Breast epithelium (tissue), 4 donors: ENCODE measurements at regions not wholly inside any gene's neighbourhood (a gene's known extent, or its start where the extent isn't known, plus 50 kb on each side); places are given as distances from the start of the nearest gene placed in this dataset.

Source experiments
- DNase-seq, 2 donors: peaks; one replicate each; pipeline ENCODE4 v3.0.0-alpha.2; 2019; ENCODE audit warnings: low spot score in 2 of 2
- H3K27ac ChIP-seq, 2 donors: fragments of 200-600 bp; sonication (generic) in 1 of 2; one replicate each; pipeline ENCODE4 v1.5.1; 2016 to 2019; ENCODE audit warnings: mild to moderate bottlenecking in 1 of 2
- H3K27me3 ChIP-seq, 2 donors: fragments of 200-600 bp; sonication (generic) in 1 of 2; one replicate each; pipeline versions ENCODE4 v1.5.1 to v1.6.0; 2017 to 2019; ENCODE audit warnings: control low read depth in 1 of 2, mild to moderate bottlenecking in 1 of 2
- H3K36me3 ChIP-seq: fragments of 200-600 bp; one replicate; pipeline ENCODE4 v1.5.1; 2019
- H3K4me1 ChIP-seq, 2 donors: fragments of 200-600 bp; sonication (generic); one replicate each; pipeline ENCODE4 v1.5.1; 2016 to 2019; ENCODE audit warnings: control low read depth in 1 of 2
- H3K4me3 ChIP-seq, 3 donors: fragments of 200-600 bp; sonication (generic); 1 replicate in 2 of 3; 2 replicates in 1 of 3; pipeline ENCODE4 v1.5.1; 2016 to 2019; ENCODE audit warnings: mild to moderate bottlenecking in 3 of 3, moderate library complexity in 2 of 3
- H3K9me3 ChIP-seq, 2 donors: fragments of 200-600 bp; sonication (generic) in 1 of 2; one replicate each; pipeline ENCODE4 v1.5.1; 2016 to 2019; ENCODE audit warnings: control low read depth in 1 of 2
- POLR2A ChIP-seq: fragments of 450-650 bp; IDR thresholded peaks from one replicate; pipeline ENCODE4 v1.6.1; 2016; ENCODE audit warnings: antibody characterized with exemption, mild to moderate bottlenecking, moderate library complexity
- POLR2AphosphoS5 ChIP-seq, 3 donors: sonication (generic); formaldehyde crosslinking; IDR thresholded peaks; one replicate each; pipeline ENCODE4 v1.6.1; 2017; ENCODE audit warnings: antibody characterized with exemption in 3 of 3
- intact Hi-C: fragments of 100-400 bp; cut with DNase I; formaldehyde crosslinking; loops from one replicate; pipeline ENCODE4 v1.15.1; 2023; ENCODE audit warnings: low total_unique reads
- TF ChIP-seq, protein P1 (sequence below), 3 donors: fragments of 450-650 bp; IDR thresholded peaks; one replicate each; pipeline ENCODE4 v1.5.1; 2016 to 2017; ENCODE audit warnings: antibody characterized with exemption in 3 of 3, mild to moderate bottlenecking in 3 of 3, moderate library complexity in 3 of 3

DNA sequence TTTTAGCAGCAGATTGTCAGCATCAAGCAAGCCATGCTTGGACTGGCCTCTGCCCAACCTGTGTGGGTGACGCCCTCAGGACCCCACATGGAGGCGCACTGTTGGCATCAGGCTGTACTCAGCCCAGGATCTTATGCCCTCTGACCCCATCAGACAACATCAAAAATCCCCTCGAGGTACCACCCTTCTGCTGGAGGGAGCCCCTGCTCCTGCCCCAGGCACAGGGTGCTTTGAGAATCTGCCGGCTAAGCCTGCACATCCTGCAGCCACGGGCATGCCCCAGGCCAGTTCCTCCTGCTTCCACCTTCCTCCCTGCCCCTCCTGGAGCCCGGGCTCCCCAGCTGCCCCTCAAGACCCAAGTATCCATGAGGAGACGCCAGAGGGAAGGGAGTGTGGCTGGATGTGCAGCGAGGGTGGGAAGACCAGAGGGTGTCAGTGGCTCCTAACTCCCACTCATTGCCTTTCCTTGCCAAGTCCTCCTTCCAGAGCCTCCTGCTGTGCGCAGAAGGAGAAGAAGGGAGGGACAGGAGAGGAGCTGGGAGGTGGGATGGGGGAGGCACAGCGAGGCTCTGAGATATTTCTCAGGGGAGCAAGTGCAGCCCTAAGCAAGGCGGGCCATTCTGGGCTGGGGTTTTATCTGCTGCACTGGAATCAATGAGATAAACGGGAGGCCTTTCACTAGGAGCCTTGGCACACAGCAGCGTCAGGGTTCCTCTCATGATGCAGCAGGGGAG lies 77.4 kb upstream of the CST7 start:
- H3K27me3 ChIP-seq: peaks cover 0 to 18% of the 10 kb centered on the region in 2 donors
- TF ChIP-seq POLR2AphosphoS5 (IDR thresholded peaks at IDR 0.05) (no peak), POLR2A (no peak)
- TF ChIP-seq, protein P1, sequence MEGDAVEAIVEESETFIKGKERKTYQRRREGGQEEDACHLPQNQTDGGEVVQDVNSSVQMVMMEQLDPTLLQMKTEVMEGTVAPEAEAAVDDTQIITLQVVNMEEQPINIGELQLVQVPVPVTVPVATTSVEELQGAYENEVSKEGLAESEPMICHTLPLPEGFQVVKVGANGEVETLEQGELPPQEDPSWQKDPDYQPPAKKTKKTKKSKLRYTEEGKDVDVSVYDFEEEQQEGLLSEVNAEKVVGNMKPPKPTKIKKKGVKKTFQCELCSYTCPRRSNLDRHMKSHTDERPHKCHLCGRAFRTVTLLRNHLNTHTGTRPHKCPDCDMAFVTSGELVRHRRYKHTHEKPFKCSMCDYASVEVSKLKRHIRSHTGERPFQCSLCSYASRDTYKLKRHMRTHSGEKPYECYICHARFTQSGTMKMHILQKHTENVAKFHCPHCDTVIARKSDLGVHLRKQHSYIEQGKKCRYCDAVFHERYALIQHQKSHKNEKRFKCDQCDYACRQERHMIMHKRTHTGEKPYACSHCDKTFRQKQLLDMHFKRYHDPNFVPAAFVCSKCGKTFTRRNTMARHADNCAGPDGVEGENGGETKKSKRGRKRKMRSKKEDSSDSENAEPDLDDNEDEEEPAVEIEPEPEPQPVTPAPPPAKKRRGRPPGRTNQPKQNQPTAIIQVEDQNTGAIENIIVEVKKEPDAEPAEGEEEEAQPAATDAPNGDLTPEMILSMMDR (IDR thresholded peaks at IDR 0.05): no peak
- H3K36me3 ChIP-seq: no peaks in the 10 kb centered on the region
- intact Hi-C loops: no loop called here
- DNase-seq: no peak
- H3K27ac ChIP-seq: no peak overlapping the region
- H3K4me1 ChIP-seq: no peaks in the 10 kb centered on the region
- no peaks in the 10 kb centered on the region for H3K9me3 ChIP-seq
- H3K4me3 ChIP-seq: no peak overlapping the region

DNA sequence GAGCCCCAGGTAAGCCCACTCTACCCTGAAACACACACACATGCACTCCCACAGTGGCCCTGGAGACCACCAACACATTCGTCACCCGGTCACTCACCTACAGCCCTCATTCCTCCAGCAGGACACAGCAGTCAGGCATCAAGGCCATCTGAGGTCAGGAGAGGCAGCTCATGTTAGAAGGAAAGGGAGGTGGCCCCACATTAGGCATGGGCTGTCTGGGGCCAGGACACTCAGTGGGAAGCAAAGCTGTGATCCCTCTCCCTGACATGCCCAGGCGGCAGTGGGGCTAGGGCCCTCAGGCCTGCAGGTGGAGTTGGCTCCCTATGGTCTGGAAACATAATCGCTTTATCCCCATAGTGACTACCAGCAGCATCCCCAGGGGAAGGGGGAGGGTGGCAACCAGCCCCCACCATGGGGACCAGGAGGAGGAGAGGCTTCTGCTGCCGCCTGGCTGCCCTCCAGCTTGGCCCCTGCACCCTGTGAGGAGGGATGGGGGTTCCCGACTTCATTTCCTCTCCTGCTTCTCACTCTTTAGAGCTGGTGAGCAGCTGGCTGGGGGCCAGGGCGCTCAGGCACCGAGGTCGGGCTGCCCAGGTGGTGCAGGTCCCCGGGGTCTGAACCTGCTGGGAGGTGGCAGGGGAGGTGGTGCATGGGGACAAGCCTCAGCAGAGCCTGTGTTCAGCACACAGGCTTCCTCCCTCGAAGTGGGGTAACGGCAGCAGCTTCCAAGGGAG lies 76.6 kb upstream of the CST7 start:
- Histone ChIP-seq H3K36me3 (no peaks in the 10 kb centered on the region), H3K27me3 (peaks cover 0 to 18% of the 10 kb centered on the region in 2 donors), H3K9me3 (no peaks in the 10 kb centered on the region), H3K4me3 (no peak overlapping the region), H3K4me1 (no peaks in the 10 kb centered on the region), H3K27ac (no peak overlapping the region)
- TF ChIP-seq POLR2AphosphoS5 (IDR thresholded peaks at IDR 0.05): no peak
- TF ChIP-seq, protein P1 (IDR thresholded peaks at IDR 0.05): no peak
- no peak for TF ChIP-seq POLR2A
- no peak for DNase-seq
- intact Hi-C loops: no loop called here

DNA sequence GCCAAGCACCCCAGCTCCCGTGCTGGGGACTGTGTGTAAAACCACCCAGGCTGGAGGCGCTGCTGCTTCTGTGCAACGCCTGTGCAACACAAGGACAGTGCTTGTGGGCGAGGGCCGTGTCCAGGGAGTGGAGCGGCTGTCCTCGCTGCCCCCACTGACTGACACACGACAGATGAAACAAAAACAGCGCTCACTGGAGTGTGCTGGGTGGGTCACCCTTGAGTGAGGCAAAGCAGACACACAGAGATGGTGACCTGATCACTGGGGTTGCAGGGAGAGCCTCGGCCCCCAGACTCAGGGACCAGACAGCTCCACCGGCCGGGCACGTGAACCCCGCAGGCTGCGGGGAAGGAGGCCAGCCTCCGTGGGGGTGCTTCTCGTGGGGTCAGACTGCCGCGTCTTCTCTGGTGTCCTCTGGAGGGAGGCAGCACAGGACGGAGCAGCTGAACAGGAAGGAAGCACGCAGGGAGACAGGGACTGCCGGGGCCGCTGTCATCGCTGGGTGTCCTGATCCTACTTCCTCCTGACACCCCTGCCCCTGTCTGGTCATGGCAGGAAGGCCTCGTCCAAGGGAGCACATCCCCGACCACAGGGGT lies 75.9 kb upstream of the CST7 start:
- DNase-seq: no peak
- TF ChIP-seq, protein P1 (IDR thresholded peaks at IDR 0.05): no peak
- TF ChIP-seq POLR2A (no peak), POLR2AphosphoS5 (IDR thresholded peaks at IDR 0.05) (no peak)
- intact Hi-C loops: no loop called here
- H3K9me3 ChIP-seq: no peaks in the 10 kb centered on the region
- H3K27ac ChIP-seq: no peak overlapping the region
- no peak overlapping the region for H3K4me3 ChIP-seq
- H3K27me3 ChIP-seq: peaks cover 0 to 18% of the 10 kb centered on the region in 2 donors
- no peaks in the 10 kb centered on the region for H3K4me1 ChIP-seq
- H3K36me3 ChIP-seq: no peaks in the 10 kb centered on the region

DNA sequence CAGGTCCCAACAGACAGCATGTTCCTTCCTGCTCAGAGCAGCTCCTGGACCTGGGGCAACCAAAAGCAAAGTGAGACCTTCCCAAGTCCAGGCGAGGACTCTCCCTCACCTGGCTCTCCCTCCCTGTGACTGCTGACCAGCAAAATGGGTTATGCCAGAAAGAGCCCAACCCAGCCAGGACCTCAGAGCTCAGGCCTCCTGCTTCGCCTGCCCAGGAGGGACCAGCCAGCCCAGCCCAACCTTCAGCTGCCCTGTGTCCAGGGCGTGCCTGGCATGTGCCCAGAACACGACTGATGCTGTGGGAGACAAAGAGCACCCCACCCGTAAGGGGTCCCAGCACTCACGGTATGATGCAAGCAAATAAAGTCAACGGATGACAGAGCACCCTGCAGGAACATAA lies 74.0 kb upstream of the CST7 start:
- TF ChIP-seq POLR2AphosphoS5 (IDR thresholded peaks at IDR 0.05) (no peak), POLR2A (no peak)
- TF ChIP-seq, protein P1 (IDR thresholded peaks at IDR 0.05): no peak
- Histone ChIP-seq H3K36me3 (no peaks in the 10 kb centered on the region), H3K9me3 (no peaks in the 10 kb centered on the region), H3K27ac (no peak overlapping the region), H3K4me1 (no peaks in the 10 kb centered on the region), H3K4me3 (no peak overlapping the region), H3K27me3 (peaks cover 0 to 18% of the 10 kb centered on the region in 2 donors)
- no peak for DNase-seq
- intact Hi-C loops: no loop called here

DNA sequence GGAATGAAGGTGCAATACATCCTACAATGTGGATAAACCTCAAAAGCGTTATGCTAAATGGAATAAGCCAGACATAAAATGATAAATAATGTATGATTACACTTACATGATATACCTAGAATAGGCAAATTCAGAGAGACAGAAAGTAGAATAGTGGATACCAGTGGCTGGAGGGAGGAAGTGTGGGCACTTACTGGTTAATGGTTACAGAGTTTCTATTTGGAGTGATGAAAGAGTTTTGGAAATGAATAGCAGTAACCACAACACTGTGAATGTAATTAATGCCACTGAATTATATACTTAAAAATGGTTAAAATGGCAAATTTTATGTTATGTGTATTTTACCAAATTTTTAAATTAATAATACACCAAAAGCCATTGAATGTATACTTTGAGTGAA lies 71.4 kb upstream of the CST7 start:
- Histone ChIP-seq H3K4me3 (no peak overlapping the region), H3K9me3 (peaks cover under 1 to 11% of the 10 kb centered on the region in 2 donors), H3K36me3 (no peaks in the 10 kb centered on the region), H3K4me1 (no peaks in the 10 kb centered on the region), H3K27me3 (peaks cover 0 to 8% of the 10 kb centered on the region in 2 donors), H3K27ac (no peak overlapping the region)
- intact Hi-C loops: no loop called here
- DNase-seq: no peak
- TF ChIP-seq, protein P1 (IDR thresholded peaks at IDR 0.05): no peak
- no peak for TF ChIP-seq POLR2AphosphoS5 (IDR thresholded peaks at IDR 0.05)
